Parathyroid adenoma (tissue), 2 donors: ENCODE measurements at regions not wholly inside any gene's neighbourhood (a gene's known extent, or its start where the extent isn't known, plus 50 kb on each side); places are given as distances from the start of the nearest gene placed in this dataset.

ENCODE experiments used
- H2AFZ ChIP-seq: fragments of 300-600 bp; sonication (generic); one replicate; pipeline ENCODE4 v1.7.0; 2017; ENCODE audit warnings: antibody characterized with exemption, mild to moderate bottlenecking
- H3K27ac ChIP-seq: fragments of 300-600 bp; sonication (generic); one replicate; pipeline ENCODE4 v1.7.0; 2017
- H3K27me3 ChIP-seq: fragments of 300-600 bp; sonication (generic); one replicate; pipeline ENCODE4 v1.7.0; 2017; ENCODE audit warnings: low read length; ENCODE audit not compliant: control insufficient read depth, insufficient read depth
- H3K36me3 ChIP-seq: fragments of 300-600 bp; sonication (generic); one replicate; pipeline ENCODE4 v1.7.0; 2017; ENCODE audit warnings: low read length; ENCODE audit not compliant: control insufficient read depth, insufficient read depth
- H3K4me1 ChIP-seq: fragments of 300-600 bp; sonication (generic); one replicate; pipeline ENCODE4 v1.7.0; 2017; ENCODE audit warnings: control low read depth
- H3K4me2 ChIP-seq: fragments of 300-600 bp; sonication (generic); one replicate; pipeline ENCODE4 v1.7.0; 2017; ENCODE audit warnings: low read length
- H3K4me3 ChIP-seq: fragments of 300-600 bp; sonication (generic); one replicate; pipeline ENCODE4 v1.7.0; 2017; ENCODE audit warnings: low read depth, low read length
- H3K79me2 ChIP-seq: fragments of 300-600 bp; sonication (generic); one replicate; pipeline ENCODE4 v1.7.0; 2017; ENCODE audit warnings: control low read depth
- H3K9ac ChIP-seq: fragments of 300-600 bp; sonication (generic); one replicate; pipeline ENCODE4 v1.7.0; 2017; ENCODE audit warnings: mild to moderate bottlenecking
- H3K9me3 ChIP-seq: fragments of 300-600 bp; sonication (generic); one replicate; pipeline ENCODE4 v1.7.0; 2017; ENCODE audit warnings: low read length; ENCODE audit not compliant: control insufficient read depth
- CTCF ChIP-seq: fragments of 300-600 bp; sonication (generic); IDR thresholded peaks from one replicate; pipeline ENCODE4 v1.7.0; 2017; ENCODE audit warnings: antibody characterized with exemption, mild to moderate bottlenecking
- donor health status: primary hyperparathyroidism.

- no peaks in the 10 kb centered on the region for H3K27me3 ChIP-seq
- H3K4me1 ChIP-seq = no peaks in the 10 kb centered on the region
- no peaks in the 10 kb centered on the region for H3K9me3 ChIP-seq
- no peak for TF ChIP-seq CTCF
- no peak overlapping the region for H2AFZ ChIP-seq
- no peaks in the 10 kb centered on the region for H3K36me3 ChIP-seq
- no peak overlapping the region for H3K9ac ChIP-seq
- no peak overlapping the region for H3K4me2 ChIP-seq
- no peak overlapping the region for H3K27ac ChIP-seq
- H3K79me2 ChIP-seq = no peaks in the 10 kb centered on the region
- H3K4me3 ChIP-seq = no peak overlapping the region
These were observed 321.6 kb upstream of the LRRC7 start for GRCh38 chr1:69246109-69246508.

- H3K36me3 ChIP-seq = no peaks in the 10 kb centered on the region
- no peaks in the 10 kb centered on the region for H3K27me3 ChIP-seq
- no peak overlapping the region for H3K4me2 ChIP-seq
- no peak overlapping the region for H3K9ac ChIP-seq
- H3K9me3 ChIP-seq = no peaks in the 10 kb centered on the region
- no peak overlapping the region for H2AFZ ChIP-seq
- no peak overlapping the region for H3K27ac ChIP-seq
- no peak overlapping the region for H3K4me3 ChIP-seq
- H3K4me1 ChIP-seq = no peaks in the 10 kb centered on the region
- H3K79me2 ChIP-seq = no peaks in the 10 kb centered on the region
- no peak for TF ChIP-seq CTCF
These were observed 321.0 kb upstream of the LRRC7 start for GRCh38 chr1:69246710-69247109.

GRCh38 chr1:69252696-69253095, 315.0 kb upstream of the LRRC7 start:
- H3K9me3 ChIP-seq = no peaks in the 10 kb centered on the region
- H3K4me3 ChIP-seq = no peak overlapping the region
- H2AFZ ChIP-seq = no peak overlapping the region
- no peaks in the 10 kb centered on the region for H3K27me3 ChIP-seq
- no peaks in the 10 kb centered on the region for H3K4me1 ChIP-seq
- no peak for TF ChIP-seq CTCF
- no peaks in the 10 kb centered on the region for H3K36me3 ChIP-seq
- H3K27ac ChIP-seq = no peak overlapping the region
- no peaks in the 10 kb centered on the region for H3K79me2 ChIP-seq
- H3K9ac ChIP-seq = no peak overlapping the region
- no peak overlapping the region for H3K4me2 ChIP-seq

GRCh38 chr1:69256036-69256435, 311.7 kb upstream of the LRRC7 start:
- H3K36me3 ChIP-seq = no peaks in the 10 kb centered on the region
- H3K4me1 ChIP-seq = no peaks in the 10 kb centered on the region
- TF ChIP-seq CTCF = no peak
- H2AFZ ChIP-seq = no peak overlapping the region
- no peaks in the 10 kb centered on the region for H3K27me3 ChIP-seq
- no peak overlapping the region for H3K27ac ChIP-seq
- no peak overlapping the region for H3K4me2 ChIP-seq
- no peaks in the 10 kb centered on the region for H3K79me2 ChIP-seq
- H3K9me3 ChIP-seq = no peaks in the 10 kb centered on the region
- no peak overlapping the region for H3K9ac ChIP-seq
- no peak overlapping the region for H3K4me3 ChIP-seq

- no peaks in the 10 kb centered on the region for H3K36me3 ChIP-seq
- no peak overlapping the region for H3K4me2 ChIP-seq
- H3K9me3 ChIP-seq = no peaks in the 10 kb centered on the region
- no peak overlapping the region for H2AFZ ChIP-seq
- H3K9ac ChIP-seq = no peak overlapping the region
- TF ChIP-seq CTCF = no peak
- no peaks in the 10 kb centered on the region for H3K79me2 ChIP-seq
- no peak overlapping the region for H3K27ac ChIP-seq
- no peak overlapping the region for H3K4me3 ChIP-seq
- no peaks in the 10 kb centered on the region for H3K4me1 ChIP-seq
- H3K27me3 ChIP-seq = no peaks in the 10 kb centered on the region
These were observed 308.9 kb upstream of the LRRC7 start for GRCh38 chr1:69258842-69259241.
